SK-N-SH treated with all-trans-retinoic acid at 6 μM for 48 hours (cell line): ENCODE measurements at regions not wholly inside any gene's neighbourhood (a gene's known extent, or its start where the extent isn't known, plus 50 kb on each side); places are given as distances from the start of the nearest gene placed in this dataset.
"Not testable (repeated sequence)": the region's sequence is repeated elsewhere in the genome, so short reads cannot be mapped to it uniquely, and the experiment has no call there.

Experiments
- ATAC-seq: fragments of 200-7000 bp; cut with Tn5 transposase; 3 replicates; pipeline ENCODE4 v1.9.1; 2020; ENCODE audit warnings: mild to moderate bottlenecking, moderate library complexity
- ARNTL ChIP-seq: fragments of 450-650 bp; formaldehyde crosslinking; IDR thresholded peaks from 2 replicates; pipeline ENCODE4 v1.5.0; 2020; ENCODE audit warnings: low read depth, mild to moderate bottlenecking, moderate library complexity, borderline replicate concordance
- BACH2 ChIP-seq: fragments of 250-450 bp; sonication (Bioruptor Pico); IDR thresholded peaks from 2 replicates; pipeline ENCODE4 v1.9.0; 2021; ENCODE audit warnings: mild to moderate bottlenecking, borderline replicate concordance
- CREB5 ChIP-seq: fragments of 250-450 bp; sonication (Bioruptor Pico); IDR thresholded peaks from 2 replicates; pipeline ENCODE4 v1.5.1; 2020; ENCODE audit warnings: low read depth, mild to moderate bottlenecking, moderate library complexity
- CSDC2 ChIP-seq: fragments of 250-450 bp; sonication (Bioruptor Pico); IDR thresholded peaks from 2 replicates; pipeline ENCODE4 v1.5.0; 2020; ENCODE audit warnings: mild to moderate bottlenecking, moderate library complexity
- CSRNP3 ChIP-seq: fragments of 250-450 bp; sonication (Bioruptor Pico); IDR thresholded peaks from 2 replicates; pipeline ENCODE4 v1.5.1; 2021; ENCODE audit warnings: mild to moderate bottlenecking, moderate library complexity
- ESRRG ChIP-seq: fragments of 250-450 bp; sonication (Bioruptor Pico); IDR thresholded peaks from 2 replicates; pipeline ENCODE4 v1.6.1; 2021; ENCODE audit warnings: mild to moderate bottlenecking
- GLIS3 ChIP-seq: fragments of 250-450 bp; sonication (Bioruptor Pico); IDR thresholded peaks from 2 replicates; pipeline ENCODE4 v1.5.0; 2020; ENCODE audit warnings: mild to moderate bottlenecking, moderate library complexity
- ISL1 ChIP-seq: fragments of 250-450 bp; sonication (Bioruptor Pico); IDR thresholded peaks from 2 replicates; pipeline ENCODE4 v2.1.2; 2022; ENCODE audit warnings: mild to moderate bottlenecking, moderate library complexity
- OSR1 ChIP-seq: fragments of 250-450 bp; sonication (Bioruptor Pico); IDR thresholded peaks from 2 replicates; pipeline ENCODE4 v1.8.0; 2022; ENCODE audit warnings: moderate library complexity, mild to moderate bottlenecking, inconsistent platforms
- PATZ1 ChIP-seq: fragments of 250-450 bp; sonication (Bioruptor Pico); IDR thresholded peaks from 2 replicates; pipeline ENCODE4 v1.8.0; 2020; ENCODE audit warnings: mild to moderate bottlenecking, moderate library complexity, borderline replicate concordance
- POU6F1 ChIP-seq: fragments of 250-450 bp; sonication (Bioruptor Pico); IDR thresholded peaks from 2 replicates; pipeline ENCODE4 v1.8.0; 2021; ENCODE audit warnings: low read depth, mild to moderate bottlenecking, moderate library complexity, borderline replicate concordance
- PPARA ChIP-seq: fragments of 250-450 bp; sonication (Bioruptor Pico); IDR thresholded peaks from 2 replicates; pipeline ENCODE4 v1.5.0; 2020; ENCODE audit warnings: mild to moderate bottlenecking, borderline replicate concordance
- RARB ChIP-seq: fragments of 250-450 bp; sonication (Bioruptor Pico); IDR thresholded peaks from 2 replicates; pipeline ENCODE4 v1.8.0; 2021; ENCODE audit warnings: mild to moderate bottlenecking, moderate library complexity
- SNAI2 ChIP-seq: fragments of 250-450 bp; sonication (Bioruptor Pico); IDR thresholded peaks from 2 replicates; pipeline ENCODE4 v1.5.0; 2020; ENCODE audit warnings: mild to moderate bottlenecking, moderate library complexity
- TCF4 ChIP-seq: fragments of 250-450 bp; sonication (Bioruptor Pico); IDR thresholded peaks from 2 replicates; pipeline ENCODE4 v1.8.0; 2021; ENCODE audit warnings: mild to moderate bottlenecking, moderate library complexity, borderline replicate concordance
- TOX ChIP-seq: fragments of 250-450 bp; sonication (Bioruptor Pico); IDR thresholded peaks from 2 replicates; pipeline ENCODE4 v1.8.0; 2021; ENCODE audit warnings: mild to moderate bottlenecking, moderate library complexity, borderline replicate concordance
- TSHZ2 ChIP-seq: fragments of 250-450 bp; sonication (Bioruptor Pico); IDR thresholded peaks from 2 replicates; pipeline ENCODE4 v1.5.0; 2020; ENCODE audit warnings: mild to moderate bottlenecking, moderate library complexity
- ZC3H10 ChIP-seq: fragments of 250-450 bp; sonication (Bioruptor Pico); IDR thresholded peaks from 2 replicates; pipeline ENCODE4 v1.5.1; 2021; ENCODE audit warnings: mild to moderate bottlenecking, moderate library complexity
- ZFP3 ChIP-seq: fragments of 250-450 bp; sonication (Bioruptor Pico); IDR thresholded peaks from 2 replicates; pipeline ENCODE4 v1.5.0; 2020; ENCODE audit warnings: mild to moderate bottlenecking, moderate library complexity
- ZNF565 ChIP-seq: fragments of 450-650 bp; formaldehyde crosslinking; conservative IDR thresholded peaks from 2 replicates; pipeline ENCODE4 v1.5.0; 2020; ENCODE audit warnings: low read depth, mild to moderate bottlenecking, moderate library complexity
- ZNF70 ChIP-seq: fragments of 450-650 bp; formaldehyde crosslinking; IDR thresholded peaks from 2 replicates; pipeline ENCODE4 v1.5.0; 2020; ENCODE audit warnings: mild to moderate bottlenecking, moderate library complexity
- ZNF8 ChIP-seq: fragments of 450-650 bp; formaldehyde crosslinking; IDR thresholded peaks from 2 replicates; pipeline ENCODE4 v1.5.0; 2020; ENCODE audit warnings: mild to moderate bottlenecking, moderate library complexity

GRCh38 chr15:77901251-77901881, 176.1 kb downstream of the TBC1D2B start:
- TF ChIP-seq OSR1 (CRISPR knock-in tag) = no peak
- no peak for TF ChIP-seq ZNF565
- TF ChIP-seq PATZ1 (CRISPR knock-in tag) = no peak
- TF ChIP-seq ISL1 (CRISPR knock-in tag) = no peak
- no peak for TF ChIP-seq GLIS3 (CRISPR knock-in tag)
- TF ChIP-seq ZNF70 = no peak
- TF ChIP-seq SNAI2 (CRISPR knock-in tag) = no peak
- no peak for TF ChIP-seq CSDC2 (CRISPR knock-in tag)
- no peak for TF ChIP-seq TOX (CRISPR knock-in tag)
- no peak for TF ChIP-seq ZNF8
- no peak for TF ChIP-seq ZFP3 (CRISPR knock-in tag)
- no peak for TF ChIP-seq ARNTL
- no peak for TF ChIP-seq BACH2 (CRISPR knock-in tag)
- ATAC-seq = no peak

- peak; percentile 83 for ATAC-seq
Measured at GRCh38 chr15:77900331-77900963, 177.1 kb downstream of the TBC1D2B start.

- ATAC-seq = not testable (repeated sequence)
Measured at GRCh38 chr15:77899776-77900175, 177.7 kb downstream of the TBC1D2B start.

GRCh38 chr15:77898811-77899730, 178.4 kb downstream of the TBC1D2B start:
- TF ChIP-seq ARNTL (no peak), ISL1 (CRISPR knock-in tag) (no peak), ZNF70 (no peak), GLIS3 (CRISPR knock-in tag) (no peak), ZFP3 (CRISPR knock-in tag) (no peak), OSR1 (CRISPR knock-in tag) (no peak), PPARA (CRISPR knock-in tag) (no peak), POU6F1 (CRISPR knock-in tag) (no peak), CREB5 (CRISPR knock-in tag) (no peak), ESRRG (no peak), ZNF8 (no peak), TCF4 (CRISPR knock-in tag) (no peak), TOX (CRISPR knock-in tag) (no peak), PATZ1 (CRISPR knock-in tag) (no peak), CSRNP3 (CRISPR knock-in tag) (no peak), TSHZ2 (CRISPR knock-in tag) (no peak), SNAI2 (CRISPR knock-in tag) (no peak), RARB (CRISPR knock-in tag) (no peak), ZC3H10 (CRISPR knock-in tag) (no peak), CSDC2 (CRISPR knock-in tag) (no peak)
- ATAC-seq = no peak
